AG09319 (cell line): ENCODE measurements at regions not wholly inside any gene's neighbourhood (a gene's known extent, or its start where the extent isn't known, plus 50 kb on each side); places are given as distances from the start of the nearest gene placed in this dataset.

ENCODE experiments used
- DNase-seq: peaks from one replicate; pipeline ENCODE4 v3.0.0-alpha.2; 2010; ENCODE audit warnings: low read depth; ENCODE audit errors: extremely low read depth
- TF ChIP-seq, protein P1 (sequence below): IDR thresholded peaks from 2 replicates; pipeline ENCODE4 v1.5.1; 2011; ENCODE audit warnings: low read depth, mild to moderate bottlenecking, inconsistent platforms, low read length, moderate library complexity

DNA sequence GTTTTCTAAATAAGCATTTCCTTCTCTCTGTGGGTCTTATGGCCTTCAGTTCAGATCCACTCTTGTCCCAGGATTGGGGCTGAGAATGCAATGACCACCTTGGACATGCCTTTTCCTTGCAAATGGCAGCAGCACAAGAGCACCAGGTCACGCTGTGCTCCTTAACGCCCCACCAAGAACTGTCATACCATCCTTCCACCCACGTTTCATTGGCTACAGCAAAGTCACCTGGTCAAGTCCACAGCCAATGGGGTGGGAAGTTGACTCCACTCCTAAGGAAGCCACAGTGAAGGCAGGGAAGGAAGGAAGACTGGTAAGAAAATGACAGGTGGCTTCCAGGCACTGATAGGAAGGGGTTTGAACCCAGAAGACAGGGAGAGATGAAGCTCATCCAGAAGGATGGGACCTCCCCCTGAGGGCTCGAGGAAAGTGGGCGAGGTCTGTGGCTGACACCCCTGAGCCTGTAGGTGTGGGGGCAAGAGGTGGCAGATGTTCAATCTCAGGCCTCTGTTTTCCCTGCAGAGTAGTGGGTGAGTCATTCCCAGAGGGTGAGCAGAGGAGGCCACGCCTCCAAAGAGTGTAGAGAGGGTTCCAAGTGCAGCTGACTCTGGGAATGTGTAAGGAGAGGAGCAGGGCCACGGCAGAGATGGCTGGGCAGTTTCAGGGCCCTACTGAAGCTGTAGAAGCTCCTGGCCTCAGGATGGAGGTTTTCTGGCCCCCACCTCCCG is 113.5 kb upstream of the VRK1 start:
- TF ChIP-seq, protein P1, sequence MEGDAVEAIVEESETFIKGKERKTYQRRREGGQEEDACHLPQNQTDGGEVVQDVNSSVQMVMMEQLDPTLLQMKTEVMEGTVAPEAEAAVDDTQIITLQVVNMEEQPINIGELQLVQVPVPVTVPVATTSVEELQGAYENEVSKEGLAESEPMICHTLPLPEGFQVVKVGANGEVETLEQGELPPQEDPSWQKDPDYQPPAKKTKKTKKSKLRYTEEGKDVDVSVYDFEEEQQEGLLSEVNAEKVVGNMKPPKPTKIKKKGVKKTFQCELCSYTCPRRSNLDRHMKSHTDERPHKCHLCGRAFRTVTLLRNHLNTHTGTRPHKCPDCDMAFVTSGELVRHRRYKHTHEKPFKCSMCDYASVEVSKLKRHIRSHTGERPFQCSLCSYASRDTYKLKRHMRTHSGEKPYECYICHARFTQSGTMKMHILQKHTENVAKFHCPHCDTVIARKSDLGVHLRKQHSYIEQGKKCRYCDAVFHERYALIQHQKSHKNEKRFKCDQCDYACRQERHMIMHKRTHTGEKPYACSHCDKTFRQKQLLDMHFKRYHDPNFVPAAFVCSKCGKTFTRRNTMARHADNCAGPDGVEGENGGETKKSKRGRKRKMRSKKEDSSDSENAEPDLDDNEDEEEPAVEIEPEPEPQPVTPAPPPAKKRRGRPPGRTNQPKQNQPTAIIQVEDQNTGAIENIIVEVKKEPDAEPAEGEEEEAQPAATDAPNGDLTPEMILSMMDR: no peak
- DNase-seq: no peak

DNA sequence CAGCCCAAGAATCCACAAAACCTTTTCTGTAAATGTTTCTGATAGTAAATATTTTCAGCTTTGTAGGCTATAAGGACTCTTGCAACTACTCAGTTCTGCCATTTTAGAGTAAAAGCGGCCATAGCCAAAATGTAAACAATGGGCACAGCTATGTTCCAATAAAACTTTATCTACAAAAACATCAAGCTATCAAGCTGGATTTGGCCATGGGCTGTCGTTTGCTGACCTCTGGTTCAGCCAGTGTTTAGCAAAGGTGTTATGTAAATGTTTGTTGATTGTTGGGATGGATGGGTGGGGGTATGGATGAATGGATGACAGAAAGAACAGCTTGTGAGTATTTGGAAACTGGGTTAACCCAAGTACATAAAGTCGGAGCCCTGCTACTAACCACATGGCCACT is 111.1 kb upstream of the VRK1 start:
- TF ChIP-seq, protein P1: no peak
- no peak for DNase-seq

DNA sequence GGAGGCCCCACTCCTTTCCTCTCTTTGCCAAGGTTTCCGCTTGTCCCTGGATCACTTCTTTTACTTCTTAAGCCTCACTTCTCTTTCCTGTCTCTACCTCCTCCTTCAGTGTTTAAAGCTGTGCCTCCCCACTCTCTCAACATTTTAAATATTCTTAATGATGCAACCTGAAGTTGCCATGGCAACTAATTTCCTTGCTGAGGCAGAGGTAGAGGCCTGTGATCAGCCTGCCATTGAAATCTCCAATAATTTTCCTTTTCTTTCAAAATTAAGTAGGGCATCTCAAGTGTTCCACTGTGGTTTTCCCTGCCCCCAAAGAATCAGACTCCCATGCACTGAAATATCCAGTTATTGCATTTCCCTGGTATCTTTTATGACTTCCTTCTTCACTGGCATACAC is 108.6 kb upstream of the VRK1 start:
- DNase-seq: no peak
- TF ChIP-seq, protein P1: no peak

DNA sequence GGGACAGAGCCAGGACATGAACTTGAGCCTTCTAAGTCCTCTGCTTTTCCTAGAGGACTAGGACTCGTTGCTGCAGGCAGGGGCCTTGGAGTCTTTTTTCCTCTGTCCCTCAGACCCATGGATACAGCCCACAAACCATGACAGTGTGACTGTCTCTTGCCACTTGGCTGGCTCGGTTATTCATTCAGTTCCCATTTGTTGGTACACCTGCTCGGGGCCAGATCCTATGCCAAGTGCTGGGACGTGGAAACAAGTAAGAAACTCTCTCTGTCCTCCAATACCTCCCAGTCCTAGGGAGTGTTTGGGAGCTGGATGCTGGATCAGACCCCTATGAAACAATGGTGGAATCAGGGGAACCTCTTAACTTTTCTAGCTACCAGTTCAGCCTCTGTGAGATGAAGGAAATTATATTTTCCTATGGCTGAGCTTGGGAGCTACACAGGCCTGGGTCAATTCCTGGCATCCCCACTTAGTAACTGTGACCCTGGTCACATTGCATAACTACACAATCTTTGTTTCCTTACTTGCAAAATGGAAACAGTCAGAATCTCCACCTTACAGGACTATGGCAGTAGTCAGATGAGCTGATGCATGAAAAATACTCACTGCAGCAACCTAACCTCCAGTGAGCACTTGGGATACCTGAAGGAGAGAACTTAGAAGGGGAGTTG is 106.3 kb upstream of the VRK1 start:
- DNase-seq: no peak
- TF ChIP-seq, protein P1: no peak

DNA sequence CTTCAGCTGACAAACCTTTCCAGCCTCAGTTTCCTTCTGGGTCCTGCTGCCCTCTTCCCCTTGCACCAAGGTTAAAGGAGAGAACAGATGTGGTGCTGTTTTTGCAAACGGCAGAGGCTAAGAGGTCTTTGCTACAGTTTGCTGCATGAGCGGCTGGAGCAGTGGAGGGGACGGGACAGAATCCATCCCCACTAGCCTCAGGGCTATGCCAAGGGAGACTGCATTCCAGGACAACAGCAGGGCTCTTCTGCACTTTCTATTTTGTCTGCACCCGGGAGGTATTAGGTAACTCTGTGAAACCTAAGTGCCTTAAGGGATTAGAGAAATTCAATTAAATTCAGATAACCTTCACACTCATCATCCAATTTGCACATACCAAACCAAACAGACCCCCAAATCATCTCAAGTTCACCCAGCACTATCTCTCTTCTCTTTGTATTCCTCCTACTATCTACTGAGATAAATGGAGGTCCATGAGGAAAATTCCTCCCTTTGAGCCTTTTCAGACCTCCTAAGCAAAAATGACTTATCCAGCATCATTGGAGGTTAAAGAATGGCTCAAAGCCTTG is 103.8 kb upstream of the VRK1 start:
- DNase-seq: no peak
- TF ChIP-seq, protein P1: no peak

DNA sequence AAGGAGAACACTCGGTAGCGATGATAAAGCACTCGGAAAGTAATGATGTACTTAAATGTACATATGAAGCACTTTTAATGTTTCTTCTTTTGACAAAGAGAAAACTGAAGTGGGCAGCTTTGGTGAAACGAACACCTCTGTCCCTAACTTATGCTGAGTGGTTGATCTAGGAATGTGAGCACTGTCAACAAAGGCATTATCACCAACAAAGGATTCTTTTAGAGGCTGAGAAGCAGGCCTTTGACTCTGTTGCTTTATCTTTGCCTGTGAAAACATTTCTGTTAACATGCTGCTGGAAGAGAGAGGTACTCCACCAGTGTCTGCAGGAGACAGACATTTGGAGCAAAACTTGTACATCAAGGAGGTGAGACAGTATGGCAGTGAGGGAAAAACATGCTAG is 103.2 kb upstream of the VRK1 start:
- TF ChIP-seq, protein P1: no peak
- DNase-seq: no peak

DNA sequence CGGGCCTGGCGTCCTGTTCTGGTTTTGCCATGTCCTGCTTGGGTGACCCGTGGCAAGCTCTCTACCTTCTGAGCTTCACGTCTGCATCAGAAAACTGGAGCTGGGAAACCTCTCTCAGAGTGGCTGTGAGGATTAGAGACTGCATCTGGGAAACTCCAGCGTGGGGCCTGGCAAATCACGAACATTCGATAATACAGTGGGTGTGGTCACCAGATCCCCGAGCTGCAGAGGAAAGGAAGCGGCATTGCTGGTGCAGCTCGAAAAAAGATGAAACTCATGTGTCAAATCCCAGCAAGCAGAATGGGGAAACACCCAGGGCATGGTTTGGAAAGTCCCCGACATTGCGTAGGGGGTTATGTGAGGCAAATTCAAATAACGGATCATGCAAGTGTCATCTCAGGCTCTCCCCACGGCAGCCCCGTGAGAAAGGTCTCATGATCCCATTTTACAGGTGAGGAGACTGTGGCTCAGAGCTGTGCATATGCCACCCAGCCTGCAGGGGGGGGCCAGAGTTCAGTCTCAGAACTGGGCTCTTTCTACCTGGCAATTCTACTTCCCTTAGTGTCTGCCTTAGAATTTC is 98.1 kb upstream of the VRK1 start:
- DNase-seq: no peak
- TF ChIP-seq, protein P1: no peak
